ENCODE measurements at regions not wholly inside any gene's neighbourhood (a gene's known extent, or its start where the extent isn't known, plus 50 kb on each side); places are given as distances from the start of the nearest gene placed in this dataset.

- TF ChIP-seq CTCF (IDR thresholded peaks at IDR 0.05): no peak
- TF ChIP-seq POLR2A (IDR thresholded peaks at IDR 0.05): no peak
- TF ChIP-seq EP300 (IDR thresholded peaks at IDR 0.05): no peak
These were observed 302.9 kb downstream of the TLE3 start for GRCh38 chr15:69794645-69795469.
